Vagina (tissue), 2 donors: ENCODE measurements at regions not wholly inside any gene's neighbourhood (a gene's known extent, or its start where the extent isn't known, plus 50 kb on each side); places are given as distances from the start of the nearest gene placed in this dataset.

Source experiments
- DNase-seq, 2 donors: peaks; one replicate each; pipeline ENCODE4 v3.0.0-alpha.2; 2017; ENCODE audit errors: extremely low spot score in 2 of 2
- H3K27ac ChIP-seq: fragments of 200-600 bp; sonication (generic); one replicate; pipeline ENCODE4 v1.5.1; 2019
- H3K27me3 ChIP-seq: fragments of 200-600 bp; sonication (generic); one replicate; pipeline ENCODE4 v1.5.1; 2019
- H3K36me3 ChIP-seq, 2 donors: fragments of 200-600 bp; sonication (generic); one replicate each; pipeline ENCODE4 v1.5.1; 2017 to 2019
- H3K4me1 ChIP-seq: fragments of 200-600 bp; sonication (generic); one replicate; pipeline ENCODE4 v1.5.1; 2019
- H3K4me3 ChIP-seq, 2 donors: fragments of 200-600 bp; sonication (generic); 1 replicate in 1 of 2; 2 replicates in 1 of 2; pipeline ENCODE4 v1.5.1; 2016 to 2019
- H3K9me3 ChIP-seq: fragments of 200-600 bp; sonication (generic); one replicate; pipeline ENCODE4 v1.5.1; 2019
- CTCF ChIP-seq, 3 experiments: fragments of 450-650 bp in 2 of 3; fragments of 200-600 bp in 1 of 3; sonication (generic) in 1 of 3; IDR thresholded peaks; one replicate each; pipeline ENCODE4 v1.5.1; 2017 to 2019; ENCODE audit warnings: antibody characterized with exemption in 3 of 3, mild to moderate bottlenecking in 2 of 3, moderate library complexity in 2 of 3
- POLR2A ChIP-seq, 2 donors: fragments of 450-650 bp; IDR thresholded peaks; one replicate each; pipeline ENCODE4 v1.6.1; 2017; ENCODE audit warnings: antibody characterized with exemption in 2 of 2, mild to moderate bottlenecking in 2 of 2, moderate library complexity in 2 of 2
- POLR2AphosphoS5 ChIP-seq, 2 donors: sonication (generic); formaldehyde crosslinking; IDR thresholded peaks; one replicate each; pipeline ENCODE4 v1.9.0; 2017; ENCODE audit warnings: antibody characterized with exemption in 2 of 2, mild to moderate bottlenecking in 2 of 2, low read depth in 1 of 2; ENCODE audit not compliant: insufficient read depth in 1 of 2
- intact Hi-C: fragments of 100-400 bp; cut with DNase I; formaldehyde crosslinking; loops from one replicate; pipeline ENCODE4 v1.15.1; 2023

- no peaks in the 10 kb centered on the region for H3K9me3 ChIP-seq
- DNase-seq = no peak
- no peaks in the 10 kb centered on the region for H3K36me3 ChIP-seq
- TF ChIP-seq CTCF (IDR thresholded peaks at IDR 0.05) (no peak), POLR2AphosphoS5 (IDR thresholded peaks at IDR 0.05; ENCODE audit: insufficient read depth in 1 of 2, low read depth in 1 of 2) (no peak), POLR2A (IDR thresholded peaks at IDR 0.05) (no peak)
- H3K27me3 ChIP-seq = no peaks in the 10 kb centered on the region
- H3K27ac ChIP-seq = no peak overlapping the region
- intact Hi-C loops = no loop called here
- no peak overlapping the region for H3K4me3 ChIP-seq
- H3K4me1 ChIP-seq = no peaks in the 10 kb centered on the region
Observed at GRCh38 chr9:79007701-79008483, 563.9 kb upstream of the TLE4 start.

- Histone ChIP-seq H3K27ac (no peak overlapping the region), H3K27me3 (no peaks in the 10 kb centered on the region), H3K4me1 (no peaks in the 10 kb centered on the region), H3K9me3 (no peaks in the 10 kb centered on the region), H3K36me3 (no peaks in the 10 kb centered on the region), H3K4me3 (no peak overlapping the region)
- DNase-seq = no peak
- intact Hi-C loops = no loop called here
- TF ChIP-seq POLR2AphosphoS5 (IDR thresholded peaks at IDR 0.05; ENCODE audit: insufficient read depth in 1 of 2, low read depth in 1 of 2) (no peak), POLR2A (IDR thresholded peaks at IDR 0.05) (no peak), CTCF (IDR thresholded peaks at IDR 0.05) (no peak)
Observed at GRCh38 chr9:79008916-79009315, 562.8 kb upstream of the TLE4 start.

- H3K4me1 ChIP-seq = no peaks in the 10 kb centered on the region
- TF ChIP-seq POLR2AphosphoS5 (IDR thresholded peaks at IDR 0.05; ENCODE audit: insufficient read depth in 1 of 2, low read depth in 1 of 2) = no peak
- TF ChIP-seq CTCF (IDR thresholded peaks at IDR 0.05) = no peak
- no peak for TF ChIP-seq POLR2A (IDR thresholded peaks at IDR 0.05)
- H3K9me3 ChIP-seq = no peaks in the 10 kb centered on the region
- no peak overlapping the region for H3K27ac ChIP-seq
- DNase-seq = no peak
- intact Hi-C loops = no loop called here
- H3K4me3 ChIP-seq = no peak overlapping the region
- H3K36me3 ChIP-seq = no peaks in the 10 kb centered on the region
- H3K27me3 ChIP-seq = no peaks in the 10 kb centered on the region
Observed at GRCh38 chr9:79011461-79011860, 560.3 kb upstream of the TLE4 start.

- no peak for TF ChIP-seq POLR2AphosphoS5 (IDR thresholded peaks at IDR 0.05; ENCODE audit: insufficient read depth in 1 of 2, low read depth in 1 of 2)
- no peak for TF ChIP-seq POLR2A (IDR thresholded peaks at IDR 0.05)
- TF ChIP-seq CTCF (IDR thresholded peaks at IDR 0.05) = no peak
- Histone ChIP-seq H3K9me3 (no peaks in the 10 kb centered on the region), H3K4me3 (no peak overlapping the region), H3K27ac (no peak overlapping the region), H3K27me3 (no peaks in the 10 kb centered on the region), H3K36me3 (no peaks in the 10 kb centered on the region), H3K4me1 (no peaks in the 10 kb centered on the region)
- no peak for DNase-seq
- intact Hi-C loops = no loop called here
Observed at GRCh38 chr9:79012561-79012960, 559.2 kb upstream of the TLE4 start.
